GM12864 (cell line): ENCODE measurements at regions not wholly inside any gene's neighbourhood (a gene's known extent, or its start where the extent isn't known, plus 50 kb on each side); places are given as distances from the start of the nearest gene placed in this dataset.

Experiments used
- DNase-seq: peaks from one replicate; pipeline ENCODE4 v3.0.0-alpha.2; 2011; ENCODE audit warnings: low read depth
- H3K4me3 ChIP-seq: 2 replicates; pipeline ENCODE4 v1.5.1; 2011; ENCODE audit warnings: mild to moderate bottlenecking, low read depth, low read length, control low read depth
- CTCF ChIP-seq: IDR thresholded peaks from 2 replicates; pipeline ENCODE4 v1.5.1; 2011; ENCODE audit warnings: low read depth, mild to moderate bottlenecking, moderate library complexity, low read length, control low read depth, inconsistent platforms; ENCODE audit errors: missing control alignments

DNA sequence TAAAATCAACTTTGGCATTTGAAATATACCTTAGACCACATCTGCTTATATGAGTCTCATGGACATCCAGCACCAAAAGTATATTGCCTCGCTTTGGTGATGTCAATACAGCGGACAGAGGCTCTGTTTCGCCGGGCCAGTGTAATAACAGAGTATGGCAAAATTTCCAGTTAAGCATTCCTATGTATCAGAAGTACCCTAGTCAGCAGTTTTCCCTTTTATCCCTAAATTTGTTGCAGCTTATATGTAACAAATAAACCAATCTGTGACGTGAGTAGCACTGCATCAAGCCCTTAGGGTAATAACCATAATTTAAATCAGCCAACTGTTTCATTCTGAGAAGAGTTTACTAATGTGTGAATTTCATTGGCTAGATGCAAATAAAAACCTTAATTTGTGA, 585.5 kb upstream of the ADGRB3 start:
- TF ChIP-seq CTCF: no peak
- no peak overlapping the region for H3K4me3 ChIP-seq
- no peak for DNase-seq

- DNase-seq: no peak
- no peak for TF ChIP-seq CTCF
- H3K4me3 ChIP-seq: no peak overlapping the region
Measured at GRCh38 chr6:68046756-68047155, 588.3 kb upstream of the ADGRB3 start.

DNA sequence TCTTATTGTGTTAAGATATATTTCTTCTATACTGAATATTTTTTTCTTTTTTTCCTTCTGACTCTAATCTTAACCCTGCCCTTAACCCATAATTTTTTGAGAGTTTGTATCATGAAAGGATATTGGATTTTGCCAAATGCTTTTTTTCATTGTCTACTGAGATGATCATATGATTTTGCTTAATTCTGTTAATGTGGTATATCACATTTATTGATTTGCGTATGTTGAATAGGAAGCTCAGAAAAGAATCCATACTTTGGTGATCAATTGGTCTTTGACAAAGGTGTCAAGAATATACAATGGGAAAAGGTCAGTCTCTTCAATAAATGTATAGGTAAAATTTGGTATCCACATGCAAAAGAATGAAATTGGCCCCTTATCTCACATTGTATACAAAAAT, 588.8 kb upstream of the ADGRB3 start:
- no peak for DNase-seq
- no peak overlapping the region for H3K4me3 ChIP-seq
- TF ChIP-seq CTCF: no peak

DNA sequence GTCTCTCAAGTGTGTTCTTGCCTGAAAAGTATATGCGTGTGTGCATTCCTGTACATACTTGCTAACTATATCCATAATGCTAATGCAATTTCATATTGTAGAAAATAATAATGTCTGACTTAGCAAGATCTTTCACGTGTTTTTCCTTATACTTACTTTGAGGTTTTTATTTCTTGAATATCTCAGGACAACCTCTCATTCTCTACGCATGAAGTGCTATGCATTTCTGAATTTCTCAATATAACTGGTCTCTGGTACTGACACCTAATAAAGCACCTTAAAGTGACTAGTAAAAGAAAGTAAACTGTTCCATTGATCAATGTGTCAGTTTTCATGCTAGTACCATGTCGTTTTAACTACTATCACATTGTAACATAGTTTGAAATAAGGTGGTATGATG, 589.9 kb upstream of the ADGRB3 start:
- DNase-seq: no peak
- H3K4me3 ChIP-seq: no peak overlapping the region
- no peak for TF ChIP-seq CTCF

DNA sequence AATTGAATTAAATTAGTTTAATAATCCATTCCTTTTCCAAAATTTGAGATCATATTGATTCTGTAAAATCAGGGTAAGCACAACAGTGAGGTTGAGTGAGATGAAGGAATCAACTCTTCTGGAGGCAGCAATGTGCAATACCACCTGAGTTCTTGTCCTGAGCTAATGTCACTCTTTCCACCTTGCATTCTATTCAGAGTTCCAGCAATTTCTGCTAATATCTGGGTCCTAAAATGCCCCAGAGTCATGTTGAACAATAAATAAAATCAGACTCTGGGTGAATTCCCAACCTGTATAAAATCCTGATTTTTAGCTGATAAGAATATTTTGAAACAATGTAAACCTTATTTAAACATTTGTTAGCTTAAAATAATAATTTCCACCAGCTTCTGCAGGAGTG, 590.8 kb upstream of the ADGRB3 start:
- no peak for TF ChIP-seq CTCF
- DNase-seq: no peak
- H3K4me3 ChIP-seq: no peak overlapping the region

DNA sequence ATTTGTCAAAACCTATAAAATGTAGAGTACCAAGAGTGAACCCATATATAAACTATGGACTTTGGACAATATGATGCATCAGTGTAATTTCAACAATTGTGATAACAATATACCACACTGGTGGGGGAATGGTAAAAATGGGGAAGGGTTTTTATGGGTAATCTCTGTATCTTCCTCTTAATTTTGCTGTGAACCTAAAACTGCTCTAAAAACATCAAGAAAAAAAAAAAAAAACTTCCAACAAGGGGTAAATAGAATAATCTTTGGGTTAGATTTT, 592.0 kb upstream of the ADGRB3 start:
- no peak for TF ChIP-seq CTCF
- no peak overlapping the region for H3K4me3 ChIP-seq
- no peak for DNase-seq

DNA sequence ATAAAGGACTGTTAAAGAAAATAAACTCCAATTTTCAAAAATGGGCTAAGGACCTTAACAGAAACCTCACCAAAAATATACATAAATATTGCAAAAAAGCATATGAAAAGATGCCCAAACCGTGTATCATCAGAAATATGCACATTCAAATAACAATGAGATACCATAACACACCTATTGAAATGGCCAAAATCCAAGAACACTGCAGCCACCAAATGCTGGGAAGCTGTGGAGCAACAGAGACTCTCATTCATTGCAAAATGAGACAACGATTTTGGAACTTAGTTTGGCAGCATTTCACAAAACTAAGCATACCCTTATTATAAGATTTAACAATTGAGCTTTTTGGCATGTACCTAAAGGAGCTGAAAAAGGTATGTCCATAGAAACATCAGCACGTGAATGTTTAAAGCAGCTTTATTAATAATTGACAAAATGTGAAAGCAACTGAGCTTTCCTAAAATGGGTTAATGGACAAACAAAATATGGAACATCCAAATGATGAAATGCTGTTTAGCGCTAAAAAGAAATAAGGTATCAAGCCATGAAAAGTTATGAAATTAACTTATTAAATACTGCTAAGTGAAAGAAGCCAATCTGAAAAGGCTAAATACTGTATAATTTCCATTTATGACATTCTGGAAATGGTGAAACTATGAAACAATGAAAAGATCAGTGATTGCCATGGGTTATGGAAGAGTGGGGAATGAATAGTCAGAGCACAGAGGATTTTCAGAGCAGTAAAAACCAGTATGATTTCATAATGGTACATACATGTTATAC, 592.6 kb upstream of the ADGRB3 start:
- no peak for DNase-seq
- no peak for TF ChIP-seq CTCF
- H3K4me3 ChIP-seq: no peak overlapping the region
